ENCODE measurements at regions not wholly inside any gene's neighbourhood (a gene's known extent, or its start where the extent isn't known, plus 50 kb on each side); places are given as distances from the start of the nearest gene placed in this dataset.

- DNase-seq (ENCODE audit: low spot score): no peak
These were observed 138.7 kb upstream of the BACH2 start for GRCh38 chr6:90435207-90435899.

- DNase-seq (ENCODE audit: low spot score): no peak
These were observed 137.5 kb upstream of the BACH2 start for GRCh38 chr6:90434094-90434493.

- DNase-seq (ENCODE audit: low spot score): no peak
These were observed 136.3 kb upstream of the BACH2 start for GRCh38 chr6:90432937-90433336.

- no peak for DNase-seq (ENCODE audit: low spot score)
These were observed 135.6 kb upstream of the BACH2 start for GRCh38 chr6:90432041-90432775.

- DNase-seq (ENCODE audit: low spot score): no peak
These were observed 134.9 kb upstream of the BACH2 start for GRCh38 chr6:90431576-90431975.

GRCh38 chr6:90429713-90430112 is 133.1 kb upstream of the BACH2 start:
- DNase-seq (ENCODE audit: low spot score): no peak

- no peak for DNase-seq (ENCODE audit: low spot score)
These were observed 131.9 kb upstream of the BACH2 start for GRCh38 chr6:90428514-90428913.

GRCh38 chr6:90425161-90425641 is 128.6 kb upstream of the BACH2 start:
- DNase-seq (ENCODE audit: low spot score): no peak

GRCh38 chr6:90424580-90424979 is 127.9 kb upstream of the BACH2 start:
- no peak for DNase-seq (ENCODE audit: low spot score)

GRCh38 chr6:90421666-90422065 is 125.0 kb upstream of the BACH2 start:
- DNase-seq (ENCODE audit: low spot score): no peak

GRCh38 chr6:90420500-90420899 is 123.9 kb upstream of the BACH2 start:
- no peak for DNase-seq (ENCODE audit: low spot score)

GRCh38 chr6:90417385-90417784 is 120.7 kb upstream of the BACH2 start:
- no peak for DNase-seq (ENCODE audit: low spot score)

GRCh38 chr6:90416322-90416721 is 119.7 kb upstream of the BACH2 start:
- DNase-seq (ENCODE audit: low spot score): no peak

GRCh38 chr6:90415178-90415577 is 118.5 kb upstream of the BACH2 start:
- no peak for DNase-seq (ENCODE audit: low spot score)

- DNase-seq (ENCODE audit: low spot score): no peak
These were observed 117.7 kb upstream of the BACH2 start for GRCh38 chr6:90414352-90414751.

GRCh38 chr6:90413867-90414266 is 117.2 kb upstream of the BACH2 start:
- no peak for DNase-seq (ENCODE audit: low spot score)

- DNase-seq (ENCODE audit: low spot score): no peak
These were observed 116.8 kb upstream of the BACH2 start for GRCh38 chr6:90413396-90413795.

GRCh38 chr6:90412538-90413369 is 116.1 kb upstream of the BACH2 start:
- no peak for DNase-seq (ENCODE audit: low spot score)

- no peak for DNase-seq (ENCODE audit: low spot score)
These were observed 114.7 kb upstream of the BACH2 start for GRCh38 chr6:90411292-90411781.

GRCh38 chr6:90409700-90410099 is 113.1 kb upstream of the BACH2 start:
- no peak for DNase-seq (ENCODE audit: low spot score)

- no peak for DNase-seq (ENCODE audit: low spot score)
These were observed 110.3 kb upstream of the BACH2 start for GRCh38 chr6:90406957-90407356.

- DNase-seq (ENCODE audit: low spot score): peak; percentile 77
These were observed 109.6 kb upstream of the BACH2 start for GRCh38 chr6:90406142-90406794.
